ENCODE measurements at regions not wholly inside any gene's neighbourhood (a gene's known extent, or its start where the extent isn't known, plus 50 kb on each side); places are given as distances from the start of the nearest gene placed in this dataset.

DNA sequence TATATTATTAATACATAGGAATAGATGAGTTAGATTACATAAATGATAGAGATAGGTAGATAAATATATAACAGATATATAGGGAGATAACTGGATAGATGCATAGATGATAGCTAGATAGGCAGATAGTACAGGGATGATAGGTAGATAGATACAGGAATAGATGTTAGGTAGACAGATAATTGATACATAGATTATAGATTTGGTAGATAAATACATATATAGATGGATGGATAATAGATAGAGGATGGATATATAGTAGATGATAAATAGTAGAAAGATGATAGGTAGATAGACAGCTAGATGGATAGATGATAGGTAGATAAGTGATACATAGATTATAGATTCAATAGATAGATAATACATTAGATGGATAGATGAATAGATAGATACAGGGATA, 283.6 kb downstream of the SHOX start:
- TF ChIP-seq, protein P1, sequence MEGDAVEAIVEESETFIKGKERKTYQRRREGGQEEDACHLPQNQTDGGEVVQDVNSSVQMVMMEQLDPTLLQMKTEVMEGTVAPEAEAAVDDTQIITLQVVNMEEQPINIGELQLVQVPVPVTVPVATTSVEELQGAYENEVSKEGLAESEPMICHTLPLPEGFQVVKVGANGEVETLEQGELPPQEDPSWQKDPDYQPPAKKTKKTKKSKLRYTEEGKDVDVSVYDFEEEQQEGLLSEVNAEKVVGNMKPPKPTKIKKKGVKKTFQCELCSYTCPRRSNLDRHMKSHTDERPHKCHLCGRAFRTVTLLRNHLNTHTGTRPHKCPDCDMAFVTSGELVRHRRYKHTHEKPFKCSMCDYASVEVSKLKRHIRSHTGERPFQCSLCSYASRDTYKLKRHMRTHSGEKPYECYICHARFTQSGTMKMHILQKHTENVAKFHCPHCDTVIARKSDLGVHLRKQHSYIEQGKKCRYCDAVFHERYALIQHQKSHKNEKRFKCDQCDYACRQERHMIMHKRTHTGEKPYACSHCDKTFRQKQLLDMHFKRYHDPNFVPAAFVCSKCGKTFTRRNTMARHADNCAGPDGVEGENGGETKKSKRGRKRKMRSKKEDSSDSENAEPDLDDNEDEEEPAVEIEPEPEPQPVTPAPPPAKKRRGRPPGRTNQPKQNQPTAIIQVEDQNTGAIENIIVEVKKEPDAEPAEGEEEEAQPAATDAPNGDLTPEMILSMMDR (conservative IDR thresholded peaks at IDR 0.05; ENCODE audit: low read length), result no peak
- TF ChIP-seq EZH2phosphoT487 (IDR thresholded peaks at IDR 0.05; ENCODE audit: borderline replicate concordance), result no peak

Data from Loucy (cell line).